DOHH2 (cell line): ENCODE measurements at regions not wholly inside any gene's neighbourhood (a gene's known extent, or its start where the extent isn't known, plus 50 kb on each side); places are given as distances from the start of the nearest gene placed in this dataset.

Experiments
- H3F3A ChIP-seq: fragments of 200-600 bp; sonication (generic), shearing (Covaris generic); 2 replicates; pipeline ENCODE4 v1.6.0; 2016; ENCODE audit warnings: antibody characterized with exemption, mild to moderate bottlenecking; ENCODE audit not compliant: control insufficient read depth, insufficient read depth
- H3K27ac ChIP-seq: fragments of 200-600 bp; sonication (generic); 2 replicates; pipeline ENCODE4 v1.5.1; 2014; ENCODE audit warnings: low read depth, mild to moderate bottlenecking, low read length, moderate library complexity
- H3K27me3 ChIP-seq: fragments of 200-600 bp; sonication (generic); 2 replicates; pipeline ENCODE4 v1.6.1; 2014; ENCODE audit warnings: mild to moderate bottlenecking, low read length, mixed read lengths; ENCODE audit not compliant: control insufficient read depth
- H3K36me3 ChIP-seq: fragments of 200-600 bp; sonication (generic); 2 replicates; pipeline ENCODE4 v1.6.1; 2014; ENCODE audit warnings: mild to moderate bottlenecking, low read length, moderate library complexity, mixed read lengths; ENCODE audit not compliant: control insufficient read depth
- H3K4me1 ChIP-seq: fragments of 200-600 bp; sonication (generic); 2 replicates; pipeline ENCODE4 v1.6.1; 2014; ENCODE audit warnings: mild to moderate bottlenecking, low read length, mixed read lengths; ENCODE audit not compliant: control insufficient read depth
- H3K4me2 ChIP-seq: fragments of 200-600 bp; sonication (generic); 2 replicates; pipeline ENCODE4 v1.6.0; 2014; ENCODE audit warnings: mild to moderate bottlenecking, low read length, moderate library complexity
- H3K4me3 ChIP-seq: fragments of 200-600 bp; sonication (generic); 2 replicates; pipeline ENCODE4 v1.5.1; 2014; ENCODE audit warnings: mild to moderate bottlenecking, low read length, mixed read lengths
- H3K79me2 ChIP-seq: fragments of 200-600 bp; sonication (generic); 2 replicates; pipeline ENCODE4 v1.6.1; 2014; ENCODE audit warnings: mild to moderate bottlenecking, low read length, mixed read lengths; ENCODE audit not compliant: control insufficient read depth
- H3K9me2 ChIP-seq: fragments of 200-600 bp; sonication (generic); replicated peaks from 2 replicates; pipeline ENCODE4 v1.6.1; 2014; ENCODE audit warnings: mild to moderate bottlenecking, low read length, mixed read lengths; ENCODE audit not compliant: control insufficient read depth
- H3K9me3 ChIP-seq: fragments of 200-600 bp; sonication (generic); 2 replicates; pipeline ENCODE4 v1.6.1; 2014; ENCODE audit warnings: antibody characterized with exemption, low read length, mixed read lengths; ENCODE audit not compliant: control insufficient read depth, insufficient read depth
- H4K20me1 ChIP-seq: fragments of 200-600 bp; sonication (generic); 2 replicates; pipeline ENCODE4 v1.6.0; 2014; ENCODE audit warnings: low read depth, mild to moderate bottlenecking, antibody characterized with exemption, low read length, moderate library complexity; ENCODE audit not compliant: control insufficient read depth, insufficient read depth
- CTCF ChIP-seq: fragments of 200-600 bp; sonication (generic); IDR thresholded peaks from one replicate; pipeline ENCODE4 v1.5.1; 2014; ENCODE audit warnings: antibody characterized with exemption, mild to moderate bottlenecking, low read depth, low read length; ENCODE audit not compliant: poor library complexity, severe bottlenecking
- EZH2phosphoT487 ChIP-seq: fragments of 200-600 bp; sonication (generic); IDR thresholded peaks from 2 replicates; pipeline ENCODE4 v1.6.1; 2017; ENCODE audit warnings: borderline replicate concordance, mild to moderate bottlenecking, antibody characterized with exemption, low read length, moderate library complexity, mixed read lengths

- H3F3A ChIP-seq: no peaks in the 10 kb centered on the region
- no peak overlapping the region for H3K27ac ChIP-seq
- no peaks in the 10 kb centered on the region for H3K9me3 ChIP-seq
These were observed 682.0 kb upstream of the TMEFF2 start for GRCh38 chr2:192876698-192877097.

GRCh38 chr2:192854706-192855105 lies 660.0 kb upstream of the TMEFF2 start:
- Histone ChIP-seq H3K4me1 (no peaks in the 10 kb centered on the region), H4K20me1 (no peaks in the 10 kb centered on the region), H3K9me2 (no peaks in the 10 kb centered on the region), H3K36me3 (no peaks in the 10 kb centered on the region), H3K9me3 (no peaks in the 10 kb centered on the region), H3F3A (no peaks in the 10 kb centered on the region), H3K4me2 (no peak overlapping the region), H3K4me3 (no peak overlapping the region), H3K79me2 (no peaks in the 10 kb centered on the region), H3K27ac (no peak overlapping the region), H3K27me3 (no peaks in the 10 kb centered on the region)
- TF ChIP-seq CTCF (no peak), EZH2phosphoT487 (no peak)

More at GRCh38 chr2:192876698-192877097, 682.0 kb upstream of the TMEFF2 start:
- no peaks in the 10 kb centered on the region; the same call in 1 of the 2 replicates for H3K9me2 ChIP-seq
- H3K4me3 ChIP-seq: no peak overlapping the region
- H4K20me1 ChIP-seq: no peaks in the 10 kb centered on the region
- TF ChIP-seq CTCF (no peak), EZH2phosphoT487 (no peak)
- no peaks in the 10 kb centered on the region for H3K4me1 ChIP-seq
- no peaks in the 10 kb centered on the region for H3K79me2 ChIP-seq
- H3K36me3 ChIP-seq: no peaks in the 10 kb centered on the region
- no peaks in the 10 kb centered on the region for H3K27me3 ChIP-seq
- H3K4me2 ChIP-seq: no peak overlapping the region

- H4K20me1 ChIP-seq: no peaks in the 10 kb centered on the region
- no peaks in the 10 kb centered on the region for H3K9me3 ChIP-seq
- H3K4me2 ChIP-seq: no peak overlapping the region
- no peaks in the 10 kb centered on the region for H3K27me3 ChIP-seq
- TF ChIP-seq EZH2phosphoT487: no peak
- TF ChIP-seq CTCF: no peak
- H3K36me3 ChIP-seq: no peaks in the 10 kb centered on the region
- H3K9me2 ChIP-seq: no peaks in the 10 kb centered on the region
- no peak overlapping the region for H3K4me3 ChIP-seq
- H3F3A ChIP-seq: no peaks in the 10 kb centered on the region
- no peaks in the 10 kb centered on the region for H3K79me2 ChIP-seq
- no peaks in the 10 kb centered on the region for H3K4me1 ChIP-seq
- no peak overlapping the region for H3K27ac ChIP-seq
These were observed 659.3 kb upstream of the TMEFF2 start for GRCh38 chr2:192854031-192854430.

GRCh38 chr2:192828947-192829346 lies 634.2 kb upstream of the TMEFF2 start:
- no peak overlapping the region for H3K4me3 ChIP-seq
- no peaks in the 10 kb centered on the region for H3K9me2 ChIP-seq
- no peaks in the 10 kb centered on the region for H3K36me3 ChIP-seq
- no peaks in the 10 kb centered on the region for H3K4me1 ChIP-seq
- no peak for TF ChIP-seq EZH2phosphoT487
- TF ChIP-seq CTCF: no peak
- H3F3A ChIP-seq: no peaks in the 10 kb centered on the region
- H3K27me3 ChIP-seq: no peaks in the 10 kb centered on the region
- no peak overlapping the region for H3K4me2 ChIP-seq
- no peaks in the 10 kb centered on the region for H3K9me3 ChIP-seq
- H3K27ac ChIP-seq: no peak overlapping the region
- no peaks in the 10 kb centered on the region for H4K20me1 ChIP-seq
- no peaks in the 10 kb centered on the region for H3K79me2 ChIP-seq
